Hepatic stellate cell (primary cell): ENCODE measurements at regions not wholly inside any gene's neighbourhood (a gene's known extent, or its start where the extent isn't known, plus 50 kb on each side); places are given as distances from the start of the nearest gene placed in this dataset.

Experiments
- DNase-seq: peaks from one replicate; pipeline ENCODE4 v3.0.0; 2011; ENCODE audit warnings: low spot score

GRCh38 chr13:30151388-30151787, 156.0 kb downstream of the KATNAL1 start:
- DNase-seq: no peak

- DNase-seq: no peak
Measured at GRCh38 chr13:30149248-30149647, 158.1 kb downstream of the KATNAL1 start.

GRCh38 chr13:30148786-30149185, 158.6 kb downstream of the KATNAL1 start:
- DNase-seq: no peak

- DNase-seq: no peak
Measured at GRCh38 chr13:30148171-30148754, 159.1 kb downstream of the KATNAL1 start.

- no peak for DNase-seq
Measured at GRCh38 chr13:30147421-30147820, 159.9 kb downstream of the KATNAL1 start.

GRCh38 chr13:30147015-30147414, 160.3 kb downstream of the KATNAL1 start:
- no peak for DNase-seq

GRCh38 chr13:30145709-30146367, 161.5 kb downstream of the KATNAL1 start:
- DNase-seq: no peak

GRCh38 chr13:30143666-30144400, 163.5 kb downstream of the KATNAL1 start:
- DNase-seq: peak; percentile 62

- DNase-seq: peak; percentile 84
Measured at GRCh38 chr13:30142486-30143211, 164.7 kb downstream of the KATNAL1 start.

GRCh38 chr13:30141775-30142485, 165.4 kb downstream of the KATNAL1 start:
- DNase-seq: no peak

GRCh38 chr13:30140973-30141372, 166.4 kb downstream of the KATNAL1 start:
- no peak for DNase-seq

- no peak for DNase-seq
Measured at GRCh38 chr13:30138511-30138910, 168.8 kb downstream of the KATNAL1 start.

GRCh38 chr13:30135868-30136267, 171.5 kb downstream of the KATNAL1 start:
- DNase-seq: no peak

GRCh38 chr13:30135351-30135750, 172.0 kb downstream of the KATNAL1 start:
- no peak for DNase-seq

GRCh38 chr13:30134578-30134977, 172.8 kb downstream of the KATNAL1 start:
- DNase-seq: no peak

- DNase-seq: peak; percentile 79
Measured at GRCh38 chr13:30133996-30134395, 173.4 kb downstream of the KATNAL1 start.

GRCh38 chr13:30133554-30133912, 173.8 kb downstream of the KATNAL1 start:
- DNase-seq: no peak

GRCh38 chr13:30132623-30133553, 174.5 kb downstream of the KATNAL1 start:
- DNase-seq: peak; percentile 92

GRCh38 chr13:30129411-30129810, 177.9 kb downstream of the KATNAL1 start:
- no peak for DNase-seq

- DNase-seq: no peak
Measured at GRCh38 chr13:30128591-30128990, 178.8 kb downstream of the KATNAL1 start.

- no peak for DNase-seq
Measured at GRCh38 chr13:30128095-30128494, 179.3 kb downstream of the KATNAL1 start.
